ENCODE measurements at regions not wholly inside any gene's neighbourhood (a gene's known extent, or its start where the extent isn't known, plus 50 kb on each side); places are given as distances from the start of the nearest gene placed in this dataset.

DNA sequence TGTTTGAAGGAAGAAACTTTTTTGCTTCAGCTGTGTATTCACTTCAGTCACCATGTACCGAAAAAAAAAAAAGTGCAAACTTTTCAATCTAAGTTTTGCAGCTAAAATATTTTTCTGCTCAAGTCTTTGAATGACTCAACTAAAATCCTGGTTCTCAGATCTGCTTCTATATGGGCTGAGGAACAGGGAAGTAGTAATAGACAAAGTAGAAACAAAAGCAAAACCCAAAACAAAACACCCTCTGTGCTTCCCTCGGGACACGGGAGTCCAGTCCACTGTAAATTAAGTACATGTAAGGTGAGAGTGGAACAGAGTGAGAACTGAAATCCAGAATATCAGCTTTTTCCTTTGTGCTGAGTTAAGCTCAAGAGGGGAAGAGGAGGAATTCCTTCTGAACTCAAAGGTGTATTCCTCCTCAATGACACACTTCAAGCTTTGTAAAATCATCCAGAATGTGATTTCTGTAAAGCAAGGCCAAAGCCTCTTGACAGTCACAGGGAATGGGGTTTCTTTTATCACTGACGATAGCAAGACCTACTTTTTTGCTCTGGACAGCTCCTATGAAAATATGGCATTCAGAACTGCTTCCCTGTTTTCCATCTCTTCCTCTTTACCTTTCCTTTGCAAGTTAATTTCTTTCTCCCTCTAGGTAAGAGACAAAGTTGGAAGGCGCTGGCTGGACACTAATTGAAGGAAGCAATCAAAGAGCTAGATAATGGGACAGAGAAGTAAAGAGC, 433.5 kb upstream of the MMADHC start:
- DNase-seq, result no peak
- in situ Hi-C loops (cut with HindIII; ENCODE audit: low pct_ligation_motif_present, low pct_unique_long_range_greater_than_20kb, low sequenced_read_pairs), result no loop called here

DNA sequence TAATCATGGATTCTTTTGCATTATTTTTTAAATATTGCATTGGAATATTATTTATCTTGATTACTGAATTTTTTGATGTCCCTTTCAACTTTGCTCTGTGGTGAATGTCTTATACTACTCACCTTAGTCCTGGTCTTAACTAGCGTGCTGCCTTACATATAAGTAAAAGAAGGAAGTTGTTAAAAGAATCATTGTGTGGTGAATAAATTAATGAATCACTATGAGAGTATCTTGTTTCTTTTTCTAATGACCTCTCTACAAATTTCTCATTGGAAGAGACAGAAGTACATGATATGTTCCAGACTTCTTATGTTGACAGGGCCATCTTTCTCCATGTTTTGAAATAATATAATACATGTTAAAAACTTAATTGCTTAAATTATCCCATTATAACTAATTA, 432.6 kb upstream of the MMADHC start:
- DNase-seq, result no peak
- in situ Hi-C loops (cut with HindIII; ENCODE audit: low pct_ligation_motif_present, low pct_unique_long_range_greater_than_20kb, low sequenced_read_pairs), result no loop called here

DNA sequence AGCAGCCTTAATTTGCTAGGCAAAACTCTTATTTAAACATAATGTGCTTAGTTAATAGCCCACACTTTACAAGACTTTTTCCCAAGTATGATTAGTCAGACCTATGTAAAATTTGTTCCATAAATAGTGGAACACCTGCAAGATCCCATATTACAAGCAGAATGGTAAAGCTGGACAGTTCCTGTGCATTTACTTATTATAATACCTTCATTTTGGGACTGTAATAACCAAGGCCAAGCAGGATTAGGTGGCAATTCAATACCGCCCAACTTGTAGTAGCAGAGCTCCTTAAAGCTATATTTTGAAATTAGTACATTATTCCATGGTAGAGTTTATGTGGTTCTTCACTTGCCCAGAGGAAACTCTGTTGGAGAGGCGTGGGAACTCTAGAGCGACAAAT, 431.5 kb upstream of the MMADHC start:
- in situ Hi-C loops (cut with HindIII; ENCODE audit: low pct_ligation_motif_present, low pct_unique_long_range_greater_than_20kb, low sequenced_read_pairs), result no loop called here

DNA sequence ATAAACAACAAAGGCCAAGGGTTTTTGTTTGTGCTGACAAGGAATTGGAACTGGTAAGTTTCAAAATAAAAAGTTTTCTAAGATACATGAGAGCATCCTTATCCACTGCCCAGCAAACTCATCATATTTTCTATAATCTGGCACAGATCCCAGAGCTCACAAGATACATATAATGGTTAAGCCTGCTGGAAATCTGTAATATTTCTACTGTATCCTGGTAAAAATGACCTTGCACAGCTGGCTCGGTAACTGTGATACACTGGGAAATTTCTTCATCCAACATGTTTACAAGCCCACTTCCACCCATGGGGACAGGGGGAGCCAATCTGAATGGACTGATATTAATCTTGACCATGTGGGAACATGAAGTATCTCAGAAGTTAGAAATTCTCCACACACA, 425.4 kb upstream of the MMADHC start:
- DNase-seq, result no peak
- in situ Hi-C loops (cut with HindIII; ENCODE audit: low pct_ligation_motif_present, low pct_unique_long_range_greater_than_20kb, low sequenced_read_pairs), result no loop called here

More for the DNA sequence above, 431.5 kb upstream of the MMADHC start:
- DNase-seq, result no peak

DNA sequence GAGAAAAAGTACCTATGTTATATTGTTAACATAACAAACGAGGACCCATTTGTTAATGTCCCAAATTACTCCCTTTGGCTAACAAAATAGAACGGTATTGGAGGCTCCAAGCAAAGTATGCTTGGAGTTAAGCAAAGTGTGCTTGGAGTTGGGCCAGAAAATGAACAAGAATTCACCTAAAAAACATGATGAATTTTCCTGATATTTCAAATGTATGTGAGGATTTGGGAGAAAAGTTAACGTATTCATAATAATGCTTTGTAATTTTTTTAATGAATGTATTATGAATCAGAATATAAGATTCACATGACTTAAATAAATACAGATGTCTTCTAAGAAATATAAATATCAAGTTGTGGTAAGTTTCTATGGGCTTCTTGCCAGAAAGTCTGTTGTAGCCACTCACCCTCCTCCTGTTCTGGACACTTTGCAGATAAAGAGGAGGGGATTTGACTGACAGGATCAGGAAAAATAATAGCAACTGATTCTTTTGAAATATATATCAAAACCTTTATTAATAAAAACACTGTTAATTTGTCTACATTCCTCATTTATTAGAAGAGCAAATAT, 423.7 kb upstream of the MMADHC start:
- no peak for DNase-seq
- in situ Hi-C loops (cut with HindIII; ENCODE audit: low pct_ligation_motif_present, low pct_unique_long_range_greater_than_20kb, low sequenced_read_pairs), result no loop called here

DNA sequence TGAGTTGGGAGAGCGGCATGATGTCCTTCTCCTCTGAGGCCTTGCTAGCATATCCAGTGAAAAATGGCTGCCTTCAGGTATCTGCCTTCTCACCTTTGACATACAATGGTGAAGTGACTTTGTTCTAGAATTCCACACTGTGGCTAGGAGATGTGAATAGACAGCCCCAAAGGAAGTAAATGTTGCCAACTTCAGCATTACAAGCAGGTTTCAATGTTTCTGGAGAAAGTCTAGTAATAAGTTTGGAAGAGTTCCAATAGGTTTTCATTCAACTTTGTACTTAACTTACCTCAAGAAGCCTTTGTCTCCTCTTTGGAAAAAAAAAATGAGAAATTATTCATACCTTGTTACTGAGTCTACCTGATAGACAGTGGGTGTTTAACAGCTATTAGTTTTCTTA, 421.3 kb upstream of the MMADHC start:
- DNase-seq, result no peak
- in situ Hi-C loops (cut with HindIII; ENCODE audit: low pct_ligation_motif_present, low pct_unique_long_range_greater_than_20kb, low sequenced_read_pairs), result no loop called here

DNA sequence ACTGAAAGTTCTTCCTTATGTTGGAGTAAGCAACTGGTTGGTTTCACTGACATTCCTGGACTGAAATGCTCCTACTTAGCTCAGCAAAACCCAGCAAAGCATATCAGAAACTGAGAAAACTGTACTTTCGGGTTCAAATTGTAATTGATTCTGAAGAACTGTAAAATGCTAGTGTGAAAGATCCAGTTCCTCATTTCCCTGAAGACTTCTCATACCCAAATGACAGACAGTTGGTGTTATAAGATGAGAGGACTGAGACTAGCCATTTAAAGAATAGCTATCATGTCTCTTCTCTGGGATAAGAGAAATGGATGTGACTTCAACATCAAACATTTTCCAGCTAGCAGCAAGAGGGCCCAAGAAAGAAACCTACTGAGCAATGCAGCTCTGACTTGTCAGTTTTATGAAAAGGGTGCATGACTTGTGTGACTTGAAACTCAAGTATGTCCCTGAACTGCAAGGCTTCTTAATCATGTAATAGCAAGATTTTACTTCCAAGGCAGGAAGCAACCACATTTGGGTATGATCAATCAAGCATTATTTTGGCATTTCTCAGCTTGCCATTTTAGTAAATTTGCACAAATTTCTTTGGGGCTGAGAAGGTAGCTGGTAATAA, 420.3 kb upstream of the MMADHC start:
- in situ Hi-C loops (cut with HindIII; ENCODE audit: low pct_ligation_motif_present, low pct_unique_long_range_greater_than_20kb, low sequenced_read_pairs), result no loop called here
- DNase-seq, result no peak

DNA sequence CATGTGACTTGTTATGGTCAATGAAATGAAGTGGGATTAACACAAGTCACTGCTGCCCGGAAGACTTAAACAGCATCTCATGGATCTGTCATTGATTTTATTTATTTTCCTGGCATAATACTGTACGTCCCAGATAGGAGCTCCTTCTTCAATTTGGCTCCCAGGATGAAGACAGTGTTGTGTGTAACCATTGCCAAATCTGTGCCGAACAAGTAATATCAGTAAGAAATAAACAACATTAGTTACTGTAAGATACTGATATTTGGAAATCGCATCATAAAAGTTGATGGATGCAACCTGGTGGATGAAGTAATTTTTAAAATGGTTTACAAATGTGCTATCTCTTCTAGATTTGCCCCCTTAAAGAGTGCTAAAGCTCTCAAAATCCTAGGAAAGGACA, 419.0 kb upstream of the MMADHC start:
- in situ Hi-C loops (cut with HindIII; ENCODE audit: low pct_ligation_motif_present, low pct_unique_long_range_greater_than_20kb, low sequenced_read_pairs), result no loop called here
- no peak for DNase-seq

DNA sequence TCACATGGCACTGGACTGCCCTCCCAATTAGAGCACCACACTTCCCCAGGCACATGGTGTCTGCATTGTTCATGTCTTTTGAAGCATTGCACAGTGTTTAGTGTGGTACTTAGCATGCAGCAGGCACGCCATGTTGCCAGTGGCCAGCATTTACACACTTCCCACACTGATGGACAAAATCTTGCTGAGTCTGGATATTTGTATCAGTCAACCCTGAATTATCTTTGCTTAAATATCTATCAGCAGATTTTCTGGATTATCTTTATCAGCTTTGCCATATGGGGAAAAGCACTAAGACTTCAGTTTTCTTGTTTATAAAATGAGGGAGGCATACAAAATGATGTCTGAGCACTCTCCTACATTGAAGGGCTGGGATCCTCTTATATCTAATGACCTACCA, 416.0 kb upstream of the MMADHC start:
- in situ Hi-C loops (cut with HindIII; ENCODE audit: low pct_ligation_motif_present, low pct_unique_long_range_greater_than_20kb, low sequenced_read_pairs), result no loop called here

DNA sequence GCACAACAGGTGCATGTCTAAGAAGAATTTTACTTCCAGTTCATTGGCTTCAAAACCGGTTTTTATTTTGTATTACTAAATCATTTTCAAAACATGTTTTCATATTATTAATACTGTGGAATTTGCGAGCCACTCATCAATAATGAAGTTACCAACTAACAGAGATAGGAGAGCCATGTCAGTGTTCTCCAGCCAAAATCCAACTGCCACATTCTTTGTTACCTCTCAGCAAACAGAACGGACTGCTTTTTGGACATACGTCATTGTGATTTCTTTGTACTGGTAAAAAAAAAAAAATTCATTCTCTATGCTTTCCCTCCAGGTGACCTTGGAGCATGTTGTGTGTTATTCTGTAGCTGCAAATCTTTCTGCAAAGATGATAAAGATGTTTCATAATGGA, 414.2 kb upstream of the MMADHC start:
- no peak for DNase-seq
- in situ Hi-C loops (cut with HindIII; ENCODE audit: low pct_ligation_motif_present, low pct_unique_long_range_greater_than_20kb, low sequenced_read_pairs), result no loop called here

More for the DNA sequence above, 416.0 kb upstream of the MMADHC start:
- no peak for DNase-seq

DNA sequence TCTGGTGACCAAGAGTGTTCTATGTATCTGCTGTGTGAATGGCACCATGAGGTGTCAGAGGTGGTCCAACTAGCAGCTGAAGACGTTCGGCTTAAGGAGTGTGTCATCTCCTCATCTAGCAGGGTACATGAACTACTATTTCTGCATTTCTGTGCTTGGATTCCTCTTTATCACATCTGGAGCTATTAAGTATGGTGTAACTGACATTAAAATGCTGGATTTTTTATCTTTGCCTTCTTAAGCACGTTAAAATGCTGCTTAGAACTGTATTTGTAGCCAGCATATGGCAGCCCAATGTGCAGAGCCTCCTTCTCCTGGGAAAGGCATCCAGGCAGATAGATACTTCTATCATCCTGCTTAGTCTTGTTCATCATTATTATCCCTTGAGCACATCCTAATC, 409.3 kb upstream of the MMADHC start:
- in situ Hi-C loops (cut with HindIII; ENCODE audit: low pct_ligation_motif_present, low pct_unique_long_range_greater_than_20kb, low sequenced_read_pairs), result no loop called here
- no peak for DNase-seq

DNA sequence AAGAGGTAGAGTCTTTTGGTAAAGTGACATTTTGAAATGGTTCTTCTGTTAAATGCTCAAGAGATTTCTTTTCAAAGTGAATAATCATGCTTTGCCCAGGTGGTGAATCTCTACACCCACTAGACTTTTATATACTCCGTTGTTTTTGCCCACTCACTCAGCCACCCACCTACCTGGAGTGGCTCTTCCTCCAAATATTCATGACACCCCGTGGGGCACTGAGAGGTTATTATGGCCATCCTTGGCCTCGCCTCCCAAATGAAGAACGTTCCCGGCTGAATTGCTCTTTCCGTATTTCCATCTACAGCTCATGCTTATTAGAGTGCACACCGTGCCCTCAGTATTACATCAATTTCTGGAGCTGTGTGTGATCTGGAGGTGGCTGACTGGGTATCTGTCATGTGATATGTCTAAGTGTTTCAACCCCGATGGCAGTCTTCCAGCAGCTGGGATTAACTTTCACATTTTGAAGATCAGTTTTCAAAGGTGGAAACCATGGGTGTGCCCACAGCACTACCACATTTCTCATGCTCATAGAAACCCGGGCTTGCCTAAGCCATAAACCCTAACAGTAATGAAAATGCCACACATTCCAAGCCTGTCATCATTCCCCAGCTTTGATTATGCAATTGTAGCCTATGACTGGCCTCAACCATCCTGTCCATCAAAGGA, 406.6 kb upstream of the MMADHC start:
- DNase-seq, result peak; percentile 38
- in situ Hi-C loops (cut with HindIII; ENCODE audit: low pct_ligation_motif_present, low pct_unique_long_range_greater_than_20kb, low sequenced_read_pairs), result no loop called here

DNA sequence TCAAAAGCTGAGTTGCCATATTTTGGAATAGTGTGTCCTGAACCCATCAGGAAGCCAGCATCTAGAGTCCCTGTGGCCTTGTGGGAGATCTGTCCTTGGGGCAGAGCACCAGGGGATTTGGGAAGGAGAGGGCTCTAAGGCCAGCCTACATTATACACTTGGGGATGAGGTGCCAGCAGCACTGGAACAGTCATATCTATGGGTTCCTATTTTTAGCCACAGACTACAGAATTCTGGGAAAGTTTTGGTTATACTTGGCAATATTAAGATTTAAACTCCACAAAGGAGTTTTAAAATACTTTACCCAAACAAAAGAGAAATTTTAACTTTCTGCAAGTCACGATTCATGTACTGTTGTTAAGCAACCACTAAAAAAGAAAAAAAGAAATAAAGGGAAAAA, 405.7 kb upstream of the MMADHC start:
- no peak for DNase-seq
- in situ Hi-C loops (cut with HindIII; ENCODE audit: low pct_ligation_motif_present, low pct_unique_long_range_greater_than_20kb, low sequenced_read_pairs), result no loop called here

DNA sequence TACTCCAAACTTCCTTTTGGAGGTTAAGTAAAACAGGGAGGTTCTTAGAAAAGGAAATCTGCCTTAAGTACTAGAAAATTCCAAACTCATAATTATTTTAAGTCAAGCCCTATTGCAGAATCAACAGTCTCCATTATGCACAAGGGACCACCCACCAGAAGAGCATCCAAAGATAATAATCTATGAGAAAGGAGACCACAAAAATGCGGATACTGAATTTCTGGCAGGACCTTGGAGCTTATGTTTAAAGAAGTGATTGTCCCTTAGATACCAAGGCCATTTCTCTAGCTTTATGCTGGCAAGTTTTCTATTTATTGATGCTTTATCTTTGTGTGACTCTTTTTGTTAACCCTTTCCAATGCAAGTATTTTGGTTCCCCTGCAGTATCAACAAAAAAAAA, 404.0 kb upstream of the MMADHC start:
- in situ Hi-C loops (cut with HindIII; ENCODE audit: low pct_ligation_motif_present, low pct_unique_long_range_greater_than_20kb, low sequenced_read_pairs), result no loop called here
- DNase-seq, result no peak

DNA sequence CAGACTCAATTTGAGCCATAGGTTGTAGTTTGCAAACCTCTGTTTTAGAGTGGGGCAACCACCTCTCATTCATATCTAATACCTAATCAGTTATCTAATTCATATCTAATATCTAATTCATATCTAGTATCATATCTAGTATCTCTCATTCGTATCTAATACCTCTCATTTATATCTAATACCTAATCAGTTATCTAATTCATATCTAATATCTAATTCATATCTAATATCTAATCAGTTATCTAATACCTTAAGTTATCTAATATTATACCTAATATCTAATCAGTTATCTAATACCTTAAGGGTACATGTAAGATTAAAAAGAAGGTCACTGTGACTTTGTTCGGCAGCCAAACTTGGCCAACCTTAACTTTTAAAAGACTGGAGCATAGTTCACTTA, 403.4 kb upstream of the MMADHC start:
- DNase-seq, result no peak
- in situ Hi-C loops (cut with HindIII; ENCODE audit: low pct_ligation_motif_present, low pct_unique_long_range_greater_than_20kb, low sequenced_read_pairs), result no loop called here

DNA sequence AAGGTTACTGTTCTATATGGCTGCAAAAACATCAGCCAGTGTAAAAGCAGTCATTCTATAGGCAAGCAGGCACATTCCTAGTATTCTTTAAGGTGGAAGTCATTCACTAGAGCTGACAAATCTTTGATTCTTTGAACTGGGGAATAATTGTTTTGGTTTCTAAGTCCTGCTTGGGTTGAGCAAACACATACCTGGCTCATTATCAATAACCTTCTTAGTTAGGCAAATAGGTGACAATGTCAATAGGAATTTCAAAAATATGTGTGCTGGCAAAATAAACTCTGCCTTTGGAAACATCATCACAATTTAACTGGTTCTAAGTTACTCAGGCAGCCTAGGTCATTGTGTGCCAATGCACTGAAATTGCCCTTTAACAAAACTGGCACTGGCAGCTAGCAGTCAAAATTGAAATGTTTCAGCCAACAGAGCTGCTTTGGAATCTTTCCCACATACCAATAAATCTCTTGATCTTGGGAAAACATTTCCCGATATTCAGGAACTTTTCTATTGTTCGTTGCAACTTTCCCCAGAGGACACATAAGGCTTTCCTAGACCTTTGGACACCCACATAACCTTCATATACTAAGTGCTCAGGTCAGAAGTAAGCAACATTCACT, 402.0 kb upstream of the MMADHC start:
- in situ Hi-C loops (cut with HindIII; ENCODE audit: low pct_ligation_motif_present, low pct_unique_long_range_greater_than_20kb, low sequenced_read_pairs), result no loop called here

DNA sequence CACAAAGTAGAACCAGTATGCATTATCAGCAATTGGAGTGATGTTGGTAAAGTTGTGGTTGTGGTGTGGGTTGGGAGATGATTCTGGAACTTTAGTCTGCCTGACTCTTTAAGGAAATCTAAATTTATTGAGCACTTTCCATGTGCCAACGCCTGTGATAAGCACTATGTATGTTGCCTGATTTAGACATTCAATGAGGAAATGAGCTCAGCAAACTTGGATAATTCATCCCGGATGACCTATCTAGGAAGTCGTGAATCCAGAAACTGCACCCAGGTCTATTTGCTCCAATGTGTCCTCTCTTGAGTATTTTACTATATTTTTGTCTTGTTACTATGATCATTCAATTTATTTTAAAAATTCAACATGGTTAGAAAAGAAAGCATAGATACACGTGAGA, 400.8 kb upstream of the MMADHC start:
- in situ Hi-C loops (cut with HindIII; ENCODE audit: low pct_ligation_motif_present, low pct_unique_long_range_greater_than_20kb, low sequenced_read_pairs), result no loop called here
- no peak for DNase-seq

More for the DNA sequence above, 402.0 kb upstream of the MMADHC start:
- DNase-seq, result no peak

DNA sequence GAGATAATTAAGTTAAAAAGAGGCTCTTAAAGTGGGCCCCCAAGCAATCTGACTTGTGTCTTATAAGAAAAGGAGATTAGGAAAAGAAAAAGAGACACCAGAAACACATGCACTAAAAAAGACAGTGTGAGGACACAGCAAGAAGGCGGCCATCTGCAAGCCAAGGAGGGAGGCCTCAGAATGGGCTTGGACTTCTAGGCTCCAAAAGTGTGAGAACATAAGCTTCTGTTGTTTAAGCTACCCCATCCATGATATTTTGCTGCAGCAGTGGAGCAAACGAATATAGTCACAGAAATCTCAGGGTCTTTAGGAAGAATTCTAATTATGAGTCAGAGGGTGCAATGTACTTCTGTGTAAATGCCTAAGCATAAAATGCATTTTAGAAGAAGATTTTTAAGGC, 399.3 kb upstream of the MMADHC start:
- in situ Hi-C loops (cut with HindIII; ENCODE audit: low pct_ligation_motif_present, low pct_unique_long_range_greater_than_20kb, low sequenced_read_pairs), result no loop called here
- DNase-seq, result no peak

DNA sequence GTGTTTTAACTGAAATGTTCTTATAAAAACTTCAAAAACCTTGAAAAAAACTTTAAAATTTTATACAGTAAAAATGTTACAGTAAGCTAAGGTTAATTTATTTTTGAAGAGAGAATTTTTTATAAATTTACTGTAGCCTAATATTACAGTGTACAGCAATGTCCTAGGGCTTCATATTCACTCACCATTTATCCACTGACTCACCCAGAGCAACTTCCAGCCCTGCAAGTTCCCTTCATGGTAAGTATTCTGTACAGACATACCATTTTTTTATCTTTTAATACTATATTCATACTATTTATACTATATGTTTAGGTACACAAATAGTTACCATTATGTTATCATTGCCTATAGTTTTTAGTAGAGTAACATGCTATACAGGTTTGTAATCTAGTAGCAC, 396.7 kb upstream of the MMADHC start:
- DNase-seq, result no peak
- in situ Hi-C loops (cut with HindIII; ENCODE audit: low pct_ligation_motif_present, low pct_unique_long_range_greater_than_20kb, low sequenced_read_pairs), result no loop called here

All from ACHN (cell line).